ENCODE measurements at regions not wholly inside any gene's neighbourhood (a gene's known extent, or its start where the extent isn't known, plus 50 kb on each side); places are given as distances from the start of the nearest gene placed in this dataset.

DNA sequence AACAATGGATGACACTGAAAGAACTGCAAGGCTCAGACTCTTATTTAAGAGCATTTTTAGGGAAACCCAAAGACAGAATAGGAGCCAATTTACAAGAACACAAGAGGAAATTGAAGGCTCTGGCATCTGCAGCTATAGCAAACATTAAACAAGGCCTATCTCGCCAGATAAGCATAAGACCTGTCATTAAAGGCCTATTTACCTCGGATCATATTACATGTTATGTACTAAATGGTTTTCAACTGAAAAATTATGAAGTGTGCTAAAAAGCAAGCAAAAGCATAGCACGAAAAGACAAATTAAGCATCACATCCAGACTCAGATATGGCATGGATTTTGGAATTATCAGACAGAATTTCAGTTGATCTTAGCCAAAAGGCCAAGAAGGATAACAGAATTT, 617.1 kb downstream of the SQOR start:
- H3K27ac ChIP-seq = no peak overlapping the region
- peaks cover 0 to 10% (median 0%) of the 10 kb centered on the region in 9 donors for H3K4me1 ChIP-seq
- no peak for ATAC-seq
- intact Hi-C loops (cut with DNase I) = no loop called here
- 78 to 81% methylated on average over 3 of the region's 3 CpGs for WGBS, 2 donors
- DNase-seq = no peak
- H3K36me3 ChIP-seq = no peaks in the 10 kb centered on the region
- no peaks in the 10 kb centered on the region for H3K27me3 ChIP-seq
- TF ChIP-seq, protein P1, sequence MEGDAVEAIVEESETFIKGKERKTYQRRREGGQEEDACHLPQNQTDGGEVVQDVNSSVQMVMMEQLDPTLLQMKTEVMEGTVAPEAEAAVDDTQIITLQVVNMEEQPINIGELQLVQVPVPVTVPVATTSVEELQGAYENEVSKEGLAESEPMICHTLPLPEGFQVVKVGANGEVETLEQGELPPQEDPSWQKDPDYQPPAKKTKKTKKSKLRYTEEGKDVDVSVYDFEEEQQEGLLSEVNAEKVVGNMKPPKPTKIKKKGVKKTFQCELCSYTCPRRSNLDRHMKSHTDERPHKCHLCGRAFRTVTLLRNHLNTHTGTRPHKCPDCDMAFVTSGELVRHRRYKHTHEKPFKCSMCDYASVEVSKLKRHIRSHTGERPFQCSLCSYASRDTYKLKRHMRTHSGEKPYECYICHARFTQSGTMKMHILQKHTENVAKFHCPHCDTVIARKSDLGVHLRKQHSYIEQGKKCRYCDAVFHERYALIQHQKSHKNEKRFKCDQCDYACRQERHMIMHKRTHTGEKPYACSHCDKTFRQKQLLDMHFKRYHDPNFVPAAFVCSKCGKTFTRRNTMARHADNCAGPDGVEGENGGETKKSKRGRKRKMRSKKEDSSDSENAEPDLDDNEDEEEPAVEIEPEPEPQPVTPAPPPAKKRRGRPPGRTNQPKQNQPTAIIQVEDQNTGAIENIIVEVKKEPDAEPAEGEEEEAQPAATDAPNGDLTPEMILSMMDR (IDR thresholded peaks at IDR 0.05) = no peak
- no peak overlapping the region for H3K4me3 ChIP-seq
- H3K9me3 ChIP-seq = no peaks in the 10 kb centered on the region

DNA sequence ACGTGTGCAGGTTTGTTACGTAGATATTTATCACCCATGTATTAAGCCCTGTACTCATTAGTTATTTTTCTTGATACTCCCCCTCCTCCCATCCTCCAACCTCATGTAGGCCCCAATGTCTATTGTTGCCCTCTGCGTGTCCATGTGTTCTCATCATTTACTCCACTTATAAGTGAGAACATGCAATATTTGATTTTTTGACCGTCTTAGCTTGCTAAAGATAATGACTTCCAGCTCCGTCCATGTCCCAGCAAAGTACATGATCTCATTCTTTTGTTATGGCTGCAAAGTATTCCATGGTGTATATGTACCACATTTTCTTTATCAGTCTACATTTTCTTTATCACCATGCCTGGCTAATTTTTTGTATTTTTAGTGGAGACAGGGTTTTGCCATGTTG, 623.2 kb downstream of the SQOR start:
- WGBS, 2 donors = 72 to 75% methylated on average over 5 of the region's 5 CpGs
- Histone ChIP-seq H3K36me3 (no peaks in the 10 kb centered on the region), H3K27me3 (no peaks in the 10 kb centered on the region), H3K9me3 (peaks cover 0 to 8% (median 0%) of the 10 kb centered on the region in 11 donors), H3K4me1 (no peaks in the 10 kb centered on the region), H3K27ac (no peak overlapping the region), H3K4me3 (no peak overlapping the region)
- ATAC-seq (no peak), DNase-seq (no peak)
- intact Hi-C loops (cut with DNase I) = no loop called here
- TF ChIP-seq, protein P1 (IDR thresholded peaks at IDR 0.05) = no peak

DNA sequence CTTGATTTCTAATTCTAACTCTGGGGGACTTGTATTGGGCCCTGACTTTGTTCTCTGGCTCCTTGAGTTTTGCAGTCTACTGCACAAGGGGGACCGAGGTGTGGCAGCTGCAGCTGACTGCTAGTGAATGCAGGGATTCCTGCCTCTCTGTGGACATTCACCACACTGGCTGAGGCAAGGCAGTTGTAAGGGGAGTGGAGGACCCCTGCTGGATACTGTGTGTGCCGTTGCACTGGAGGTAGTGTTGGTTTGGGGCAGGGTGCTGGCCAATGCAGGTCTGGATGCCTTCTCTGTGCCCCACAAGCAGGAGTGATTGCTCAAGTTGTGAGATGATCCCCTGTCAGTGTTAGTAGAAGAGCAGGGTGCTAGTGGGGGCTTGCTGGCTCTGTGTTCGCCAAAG, 626.1 kb downstream of the SQOR start:
- H3K4me3 ChIP-seq = no peak overlapping the region
- no peaks in the 10 kb centered on the region for H3K4me1 ChIP-seq
- no peak for ATAC-seq
- H3K9me3 ChIP-seq = peaks cover 0 to 8% (median 0%) of the 10 kb centered on the region in 11 donors
- no peak for DNase-seq
- intact Hi-C loops (cut with DNase I) = no loop called here
- no peak overlapping the region for H3K27ac ChIP-seq
- TF ChIP-seq, protein P1 (IDR thresholded peaks at IDR 0.05) = no peak
- H3K36me3 ChIP-seq = no peaks in the 10 kb centered on the region
- 69 to 80% methylated on average over 3 of the region's 3 CpGs for WGBS, 2 donors
- H3K27me3 ChIP-seq = no peaks in the 10 kb centered on the region

DNA sequence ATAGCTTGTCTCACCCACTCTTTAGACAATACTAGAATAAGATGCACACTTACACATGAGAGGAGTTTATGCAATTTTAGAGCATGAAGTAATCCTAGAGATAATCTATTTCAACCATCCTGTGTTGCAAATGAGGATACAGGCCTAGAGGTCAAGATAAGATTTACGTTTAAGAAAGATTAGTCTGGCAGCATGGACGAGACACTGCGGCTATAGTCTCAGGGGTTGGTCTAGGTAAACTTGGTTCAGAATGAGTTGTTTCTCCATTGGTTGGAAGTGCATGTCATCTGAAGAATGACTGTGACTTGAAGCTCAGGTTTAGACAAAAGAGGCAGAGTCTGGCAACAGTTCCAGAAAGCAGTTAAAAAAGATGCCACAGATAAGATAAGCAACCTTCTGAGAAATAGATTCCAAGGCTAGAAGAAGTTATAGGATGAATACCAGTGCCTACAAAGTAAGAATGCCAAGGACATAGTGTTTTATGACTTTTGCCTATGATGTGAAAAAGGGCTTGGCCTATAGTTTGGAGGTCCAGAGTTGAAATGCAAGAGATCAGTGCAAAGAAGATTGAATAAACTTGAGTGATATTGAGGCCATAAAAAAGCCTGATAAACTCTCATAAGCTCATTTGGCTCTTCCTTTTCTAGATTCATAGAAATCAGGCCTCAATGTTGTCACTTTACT, 631.0 kb downstream of the SQOR start:
- ATAC-seq (no peak), DNase-seq (no peak)
- TF ChIP-seq, protein P1 (IDR thresholded peaks at IDR 0.05) = no peak
- Histone ChIP-seq H3K36me3 (no peaks in the 10 kb centered on the region), H3K9me3 (peaks cover 0 to 3% (median 0%) of the 10 kb centered on the region in 11 donors), H3K4me1 (no peaks in the 10 kb centered on the region), H3K27ac (no peak overlapping the region), H3K4me3 (no peak overlapping the region), H3K27me3 (no peaks in the 10 kb centered on the region)
- WGBS, 2 donors = 49 to 55% methylated on average over 3 of the region's 3 CpGs
- intact Hi-C loops (cut with DNase I) = no loop called here

All from heart right ventricle (tissue), 16 donors.